HG02943 (cell line): ENCODE measurements at regions not wholly inside any gene's neighbourhood (a gene's known extent, or its start where the extent isn't known, plus 50 kb on each side); places are given as distances from the start of the nearest gene placed in this dataset.
"Not testable (repeated sequence)": the region's sequence is repeated elsewhere in the genome, so short reads cannot be mapped to it uniquely, and the experiment has no call there.

Experiments
- ATAC-seq: cut with Tn5 transposase; IDR thresholded peaks from one replicate; pipeline ENCODE4 v1.9.1; 2021; ENCODE audit warnings: mild to moderate bottlenecking, low read depth, moderate library complexity; ENCODE audit not compliant: unreplicated experiment

DNA sequence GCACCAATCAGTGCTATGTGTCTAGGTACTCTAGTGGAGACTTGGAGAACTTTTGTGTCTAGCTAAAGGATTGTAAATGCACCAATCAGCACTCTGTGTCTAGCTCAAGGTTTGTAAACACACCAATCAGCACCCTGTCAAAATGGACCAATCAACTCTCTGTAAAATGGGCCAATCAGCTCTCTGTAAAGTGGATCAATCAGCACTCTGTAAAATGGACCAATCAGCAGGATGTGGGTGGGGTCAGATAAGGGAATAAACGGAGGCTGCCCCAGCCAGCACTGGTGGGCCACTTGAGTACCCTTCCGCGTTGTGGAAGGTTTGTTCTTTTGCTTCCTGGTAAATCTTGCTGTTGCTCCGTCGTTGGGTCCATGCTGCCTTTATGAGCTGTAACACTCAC, 135.3 kb upstream of the RFC3 start:
- not testable (repeated sequence) for ATAC-seq

DNA sequence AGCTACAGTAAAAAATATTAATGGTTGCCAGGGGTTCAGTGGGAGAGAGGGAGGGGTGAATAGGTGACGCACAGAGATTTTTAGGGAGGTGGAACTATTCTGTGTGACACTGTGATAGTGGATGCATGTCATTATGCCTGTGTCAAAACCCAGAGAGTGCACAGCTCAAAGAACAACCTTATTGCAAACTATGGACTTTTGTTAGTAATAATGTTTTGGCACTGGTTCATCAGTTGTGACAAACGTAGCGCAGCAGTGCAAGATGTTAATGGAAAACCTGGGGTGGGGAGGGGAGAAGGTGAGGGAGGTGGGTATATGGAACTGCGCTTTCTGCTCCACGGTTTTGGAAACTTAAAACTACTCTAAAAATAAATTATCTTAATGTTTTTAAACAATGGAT, 134.6 kb upstream of the RFC3 start:
- ATAC-seq, result no peak

- ATAC-seq, result no peak
Observed at GRCh38 chr13:33684874-33685273, 133.1 kb upstream of the RFC3 start.

- no peak for ATAC-seq
Observed at GRCh38 chr13:33686772-33687480, 131.0 kb upstream of the RFC3 start.

DNA sequence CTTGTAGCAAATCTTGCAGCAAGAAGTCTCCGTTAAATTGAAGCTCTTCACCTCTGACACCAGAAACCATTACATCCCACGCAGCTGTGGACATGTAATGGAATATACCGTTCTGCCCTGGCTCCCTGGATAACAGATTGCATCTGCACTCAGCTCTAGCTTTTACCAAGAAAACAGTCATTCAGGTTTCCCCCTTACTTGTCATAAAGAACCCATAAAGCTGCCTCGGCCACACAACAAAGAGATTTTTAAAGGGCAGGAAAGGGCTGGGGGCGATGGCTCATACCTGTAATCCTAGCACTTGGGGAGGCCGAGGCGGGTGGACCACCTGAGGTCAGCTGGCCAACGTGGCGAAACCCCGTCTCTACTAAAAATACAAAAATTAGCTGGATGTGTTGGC, 127.6 kb upstream of the RFC3 start:
- ATAC-seq, result no peak

GRCh38 chr13:33691980-33692379, 126.0 kb upstream of the RFC3 start:
- ATAC-seq, result no peak

DNA sequence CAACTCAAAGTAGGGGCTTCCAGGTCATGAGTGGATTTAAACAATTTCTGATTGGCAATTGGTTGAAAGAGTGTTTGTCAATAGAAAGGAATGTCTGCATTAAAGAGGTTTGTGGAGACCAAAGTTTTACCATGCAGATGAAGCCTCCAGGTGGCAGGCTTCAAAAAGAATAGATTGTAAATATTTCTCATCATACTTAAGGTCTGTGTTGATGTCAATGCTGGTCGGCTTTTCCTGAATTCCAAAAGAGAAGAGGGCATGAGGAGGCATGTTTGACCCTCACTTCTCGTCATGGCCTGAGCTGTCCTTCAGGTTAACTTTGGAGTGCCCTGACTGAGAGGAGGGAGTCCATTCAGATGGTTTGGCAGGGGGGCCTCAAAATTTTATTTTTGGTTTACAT, 125.4 kb upstream of the RFC3 start:
- ATAC-seq, result no peak

DNA sequence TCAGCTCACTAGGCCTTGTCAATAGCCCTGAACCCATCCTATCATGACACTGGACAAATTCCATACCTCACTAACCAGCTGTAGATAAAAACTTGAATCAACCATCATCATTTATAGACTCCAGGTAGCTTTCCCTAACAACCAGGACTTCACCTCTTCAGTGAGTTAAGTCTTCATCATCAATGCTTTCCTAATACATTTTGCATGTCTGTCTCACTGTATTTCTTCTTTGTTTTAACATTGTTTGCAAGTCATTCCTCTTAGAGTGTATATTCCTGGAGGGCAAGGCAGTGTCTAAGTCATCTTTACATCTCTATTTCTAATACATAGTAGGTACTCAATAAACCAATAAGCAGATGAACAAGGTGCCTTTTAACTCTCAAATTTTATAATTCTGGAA, 123.4 kb upstream of the RFC3 start:
- ATAC-seq, result no peak

- no peak for ATAC-seq
Observed at GRCh38 chr13:33696530-33696929, 121.4 kb upstream of the RFC3 start.

- no peak for ATAC-seq
Observed at GRCh38 chr13:33697926-33698325, 120.0 kb upstream of the RFC3 start.

DNA sequence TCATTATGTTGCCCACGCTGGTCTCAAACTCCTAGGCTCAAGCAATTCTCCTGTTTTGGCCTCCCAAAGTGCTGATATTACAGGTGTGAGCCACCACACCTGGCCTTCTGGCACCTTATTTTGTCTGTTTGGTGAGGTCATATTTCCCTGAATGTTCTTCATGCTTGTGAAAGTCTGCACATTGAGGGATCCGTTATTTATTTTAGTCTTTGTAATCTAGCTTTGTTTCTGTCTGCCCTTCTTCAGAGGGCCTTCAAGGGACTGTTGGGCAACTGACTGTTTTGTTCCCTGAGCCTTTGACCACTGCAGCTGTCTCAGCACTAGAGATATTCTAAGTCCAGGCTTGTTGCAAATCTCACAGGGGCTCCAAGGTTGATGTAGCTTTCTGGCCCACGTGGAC, 110.5 kb upstream of the RFC3 start:
- no peak for ATAC-seq

GRCh38 chr13:33710924-33711323, 107.0 kb upstream of the RFC3 start:
- no peak for ATAC-seq

DNA sequence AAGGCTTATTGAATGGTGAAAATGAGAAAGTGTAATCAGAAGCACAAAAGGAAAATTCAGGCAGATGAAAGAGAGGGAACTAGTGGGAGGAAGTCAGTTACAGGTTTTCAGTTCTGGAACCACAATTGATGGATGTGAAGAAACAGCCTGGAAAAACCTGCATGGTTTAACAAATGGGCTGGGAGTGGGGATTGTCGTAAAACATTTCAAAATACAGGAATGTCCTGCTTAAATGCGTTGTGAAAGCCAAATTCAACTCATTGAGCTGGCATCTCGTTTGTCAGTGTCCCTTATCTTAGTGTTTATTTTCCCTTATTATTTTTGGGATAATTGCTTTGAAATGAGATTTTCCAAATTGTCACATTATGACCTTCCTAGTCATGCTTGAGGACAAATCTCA, 106.5 kb upstream of the RFC3 start:
- no peak for ATAC-seq

DNA sequence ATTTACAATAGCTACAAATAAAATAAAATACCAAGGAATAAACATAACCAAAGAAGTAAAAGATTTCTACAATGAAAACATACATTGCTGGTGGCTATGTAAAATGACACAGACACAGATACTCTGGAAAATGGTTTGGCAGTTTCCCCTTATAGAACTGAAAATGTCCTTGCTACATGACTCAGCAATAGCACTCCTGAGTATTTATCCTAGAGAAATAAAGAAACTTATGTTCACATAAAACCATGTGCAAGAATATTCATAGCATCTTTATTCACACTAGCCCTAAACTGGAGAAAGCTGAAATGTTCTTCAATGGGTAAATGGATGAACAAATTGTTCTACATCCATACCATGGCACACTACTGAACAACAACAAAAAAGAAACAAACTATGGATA, 100.2 kb upstream of the RFC3 start:
- ATAC-seq, result no peak

DNA sequence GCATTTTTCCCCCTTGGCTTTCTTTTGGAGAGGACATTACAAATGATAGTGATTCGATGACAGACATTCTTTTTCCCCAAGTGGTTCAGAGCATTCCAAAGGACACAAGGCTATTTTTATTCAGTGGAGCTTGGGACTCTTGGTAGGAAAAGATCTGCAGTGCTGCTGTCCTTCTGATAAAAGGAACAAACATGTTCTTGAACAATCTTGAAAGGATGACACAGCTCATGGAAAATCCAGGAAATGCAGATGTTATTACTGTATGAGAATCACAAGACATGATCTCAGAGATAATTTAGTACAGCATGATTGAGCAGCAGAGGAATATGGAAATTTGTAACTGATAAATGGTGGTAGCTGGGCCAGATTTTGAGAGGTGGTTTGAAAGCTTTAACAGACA, 96.2 kb upstream of the RFC3 start:
- no peak for ATAC-seq

- no peak for ATAC-seq
Observed at GRCh38 chr13:33722216-33722915, 95.6 kb upstream of the RFC3 start.

DNA sequence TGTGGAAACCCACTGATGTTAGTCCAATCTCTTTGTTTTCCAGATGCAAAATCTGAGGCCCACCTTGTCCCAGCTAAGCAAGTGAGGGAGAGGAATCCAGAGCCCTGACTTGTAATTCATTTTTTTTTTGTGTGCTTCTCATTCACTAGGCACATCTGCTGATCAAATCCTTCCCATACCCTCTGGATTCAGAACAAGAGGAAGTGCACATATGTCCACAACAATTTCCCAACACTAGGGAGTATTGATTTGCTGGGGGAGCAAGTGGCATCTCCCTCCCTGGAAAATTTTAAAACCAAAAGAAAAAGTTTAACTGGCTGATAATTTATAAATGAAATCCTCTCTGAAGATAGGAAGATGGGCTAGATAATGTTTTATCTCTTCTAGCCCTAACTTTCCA, 94.6 kb upstream of the RFC3 start:
- no peak for ATAC-seq

DNA sequence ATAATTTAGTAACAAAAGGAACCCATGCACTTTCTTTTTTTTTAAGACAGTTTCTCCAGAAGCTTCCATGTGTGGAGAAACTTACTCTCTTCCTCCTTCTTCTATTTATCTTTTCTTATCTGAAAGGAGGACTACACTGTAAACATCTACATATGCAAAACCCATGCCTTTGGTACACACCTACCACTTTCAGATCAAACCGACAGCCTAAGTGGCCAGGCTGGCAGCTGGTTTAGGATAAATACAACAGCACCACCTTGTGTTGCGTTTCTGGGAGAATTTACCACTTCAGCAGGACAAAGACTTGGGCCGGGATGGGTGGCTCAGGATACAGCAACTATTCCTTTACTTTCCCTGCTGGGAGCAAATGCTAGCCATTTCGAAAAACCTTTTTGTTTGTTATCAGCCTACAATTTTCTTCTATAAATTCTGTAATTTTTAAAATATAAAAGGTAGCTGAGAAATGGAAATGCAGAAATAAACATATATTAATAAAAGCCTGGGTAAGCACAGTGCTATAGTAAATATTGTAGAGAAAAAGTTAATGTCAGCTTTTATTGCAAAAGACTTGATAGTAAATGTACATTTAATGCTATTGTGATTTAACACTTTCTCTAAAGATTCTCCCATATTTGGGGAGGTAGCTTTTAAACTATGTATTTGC, 94.0 kb upstream of the RFC3 start:
- peak; percentile 55 for ATAC-seq

- no peak for ATAC-seq
Observed at GRCh38 chr13:33725340-33725739, 92.6 kb upstream of the RFC3 start.

DNA sequence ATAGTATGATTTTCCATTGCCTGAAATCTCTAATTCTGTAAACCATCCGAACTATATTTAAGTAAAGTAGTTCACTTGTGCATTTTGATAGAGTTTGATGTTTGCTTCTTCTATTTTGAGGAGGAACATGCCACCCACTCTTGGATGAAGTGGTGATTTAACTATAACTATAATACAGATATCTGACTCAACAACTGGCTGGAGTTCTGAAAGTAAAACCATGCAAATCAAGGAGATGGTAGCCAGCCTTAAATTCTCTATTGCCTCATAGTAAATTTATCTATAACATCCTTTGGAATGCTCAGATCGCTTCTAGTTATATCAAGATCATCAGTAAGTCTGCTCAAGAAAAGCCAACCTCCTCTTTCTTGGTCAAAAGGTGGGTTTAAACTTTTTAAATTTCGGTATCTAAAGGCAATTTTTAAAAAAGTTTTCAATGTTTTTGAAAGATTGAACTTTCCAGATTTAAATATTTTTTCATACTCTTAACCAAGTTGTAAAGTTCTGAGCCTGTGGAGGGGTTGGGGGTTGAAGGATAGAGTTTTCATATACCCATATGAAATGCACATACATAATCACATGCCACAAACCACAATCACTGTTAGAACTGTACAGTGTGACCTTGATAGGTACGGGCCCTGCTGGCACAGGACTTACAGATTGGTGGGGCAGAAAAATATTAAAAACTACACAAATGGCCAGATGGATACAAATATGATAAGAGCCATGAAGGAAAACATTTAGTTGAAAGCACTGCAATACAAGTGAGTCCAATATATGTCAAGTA, 90.5 kb upstream of the RFC3 start:
- ATAC-seq, result no peak
